ENCODE measurements at regions not wholly inside any gene's neighbourhood (a gene's known extent, or its start where the extent isn't known, plus 50 kb on each side); places are given as distances from the start of the nearest gene placed in this dataset.
"Not testable (repeated sequence)": the region's sequence is repeated elsewhere in the genome, so short reads cannot be mapped to it uniquely, and the experiment has no call there.

GRCh38 chr7:156511426-156511825, 129.1 kb upstream of the RNF32 start:
- DNase-seq: no peak

- DNase-seq: no peak
These were observed 129.6 kb upstream of the RNF32 start for GRCh38 chr7:156510966-156511365.

- DNase-seq: no peak
These were observed 131.4 kb upstream of the RNF32 start for GRCh38 chr7:156509216-156509615.

- no peak for DNase-seq
These were observed 134.7 kb upstream of the RNF32 start for GRCh38 chr7:156505876-156506275.

- DNase-seq: no peak
These were observed 135.7 kb upstream of the RNF32 start for GRCh38 chr7:156504687-156505545.

GRCh38 chr7:156504006-156504405, 136.6 kb upstream of the RNF32 start:
- DNase-seq: no peak

- no peak for DNase-seq
These were observed 137.4 kb upstream of the RNF32 start for GRCh38 chr7:156503196-156503595.

GRCh38 chr7:156501815-156502214, 138.8 kb upstream of the RNF32 start:
- DNase-seq: not testable (repeated sequence)

- DNase-seq: no peak
These were observed 141.2 kb upstream of the RNF32 start for GRCh38 chr7:156499247-156499881.

- no peak for DNase-seq
These were observed 142.6 kb upstream of the RNF32 start for GRCh38 chr7:156497776-156498509.

- DNase-seq: no peak
These were observed 143.7 kb upstream of the RNF32 start for GRCh38 chr7:156496865-156497264.

GRCh38 chr7:156496363-156496769, 144.2 kb upstream of the RNF32 start:
- no peak for DNase-seq

- DNase-seq: no peak
These were observed 145.6 kb upstream of the RNF32 start for GRCh38 chr7:156494960-156495359.

GRCh38 chr7:156493942-156494341, 146.6 kb upstream of the RNF32 start:
- no peak for DNase-seq

- no peak for DNase-seq
These were observed 148.4 kb upstream of the RNF32 start for GRCh38 chr7:156492170-156492569.

- DNase-seq: no peak
These were observed 149.1 kb upstream of the RNF32 start for GRCh38 chr7:156491435-156491834.

- DNase-seq: no peak
These were observed 150.4 kb upstream of the RNF32 start for GRCh38 chr7:156490021-156490800.

- no peak for DNase-seq
These were observed 152.6 kb upstream of the RNF32 start for GRCh38 chr7:156487811-156488533.

GRCh38 chr7:156480671-156481070, 159.9 kb upstream of the RNF32 start:
- no peak for DNase-seq

- no peak for DNase-seq
These were observed 161.0 kb upstream of the RNF32 start for GRCh38 chr7:156479596-156479995.

- DNase-seq: no peak
These were observed 162.1 kb upstream of the RNF32 start for GRCh38 chr7:156478486-156478885.

- DNase-seq: no peak
These were observed 164.9 kb upstream of the RNF32 start for GRCh38 chr7:156475666-156476065.
